Mesenchymal stem cell (in vitro differentiated cells and primary cell): ENCODE measurements at regions not wholly inside any gene's neighbourhood (a gene's known extent, or its start where the extent isn't known, plus 50 kb on each side); places are given as distances from the start of the nearest gene placed in this dataset.

ENCODE experiments used
- DNase-seq: peaks from one replicate; pipeline ENCODE4 v3.0.0-alpha.2; 2013
- H2AFZ ChIP-seq: one replicate; pipeline ENCODE4 v1.6.1; 2013; ENCODE audit warnings: low read depth, mild to moderate bottlenecking, control low read depth, inconsistent platforms, low read length, moderate library complexity
- H2AK5ac ChIP-seq: 2 replicates; pipeline ENCODE4 v1.6.1; 2013; ENCODE audit warnings: low read length, moderate library complexity, mild to moderate bottlenecking, inconsistent platforms; ENCODE audit not compliant: severe bottlenecking
- H2BK120ac ChIP-seq: one replicate; pipeline ENCODE4 v1.6.1; 2013; ENCODE audit warnings: low read depth, mild to moderate bottlenecking, inconsistent platforms, low read length, moderate library complexity
- H2BK12ac ChIP-seq, 2 experiments: one replicate each; pipeline ENCODE4 v1.6.1; 2013; ENCODE audit warnings: inconsistent platforms in 2 of 2, low read length in 2 of 2, mild to moderate bottlenecking in 2 of 2, moderate library complexity in 2 of 2, control low read depth in 1 of 2
- H2BK15ac ChIP-seq: one replicate; pipeline ENCODE4 v1.6.1; 2013; ENCODE audit warnings: mild to moderate bottlenecking, low read depth, inconsistent platforms; ENCODE audit not compliant: poor library complexity, severe bottlenecking
- H2BK5ac ChIP-seq: 2 replicates; pipeline ENCODE4 v1.6.1; 2013; ENCODE audit warnings: low read depth, mild to moderate bottlenecking, low read length, control low read depth, inconsistent platforms; ENCODE audit not compliant: poor library complexity, severe bottlenecking
- H3K14ac ChIP-seq, 2 experiments: one replicate each; pipeline ENCODE4 v1.6.1; 2013; ENCODE audit warnings: inconsistent platforms in 2 of 2, low read length in 2 of 2, control low read depth in 1 of 2, mild to moderate bottlenecking in 1 of 2, moderate library complexity in 1 of 2
- H3K18ac ChIP-seq, 2 experiments: one replicate each; pipeline ENCODE4 v1.6.1; 2013; ENCODE audit warnings: inconsistent platforms in 2 of 2, low read length in 2 of 2, control low read depth in 1 of 2, low read depth in 1 of 2, mild to moderate bottlenecking in 1 of 2
- H3K23ac ChIP-seq, 2 experiments: one replicate each; pipeline ENCODE4 v1.6.1; 2013; ENCODE audit warnings: inconsistent platforms in 2 of 2, low read length in 2 of 2, mild to moderate bottlenecking in 2 of 2, moderate library complexity in 2 of 2, control low read depth in 1 of 2
- H3K27ac ChIP-seq: 2 replicates; pipeline ENCODE4 v1.5.1; 2013; ENCODE audit warnings: mild to moderate bottlenecking, moderate library complexity, low read length, control low read depth, inconsistent platforms; ENCODE audit not compliant: poor library complexity, severe bottlenecking
- H3K27me3 ChIP-seq, 2 experiments: 2 replicates each; pipeline versions ENCODE4 v1.6.1 to v1.7.0; 2013; ENCODE audit warnings: low read length in 2 of 2, mild to moderate bottlenecking in 2 of 2, moderate library complexity in 2 of 2, control low read depth in 1 of 2, inconsistent platforms in 1 of 2; ENCODE audit not compliant: control insufficient read depth in 1 of 2, insufficient read depth in 1 of 2
- H3K36me3 ChIP-seq, 2 experiments: 2 replicates each; pipeline versions ENCODE4 v1.6.1 to v1.7.0; 2013; ENCODE audit warnings: low read length in 2 of 2, control low read depth in 1 of 2, inconsistent platforms in 1 of 2, low read depth in 1 of 2, mild to moderate bottlenecking in 1 of 2; ENCODE audit not compliant: insufficient read depth in 2 of 2, control insufficient read depth in 1 of 2
- H3K4ac ChIP-seq, 2 experiments: one replicate each; pipeline ENCODE4 v1.6.1; 2013; ENCODE audit warnings: inconsistent platforms in 2 of 2, low read length in 2 of 2, mild to moderate bottlenecking in 2 of 2, moderate library complexity in 2 of 2, control low read depth in 1 of 2, low read depth in 1 of 2
- H3K4me1 ChIP-seq: 2 replicates; pipeline ENCODE4 v1.6.1; 2013; ENCODE audit warnings: low read depth, low read length, control low read depth; ENCODE audit not compliant: control insufficient read depth, insufficient read depth
- H3K4me2 ChIP-seq: 2 replicates; pipeline ENCODE4 v1.6.1; 2013; ENCODE audit warnings: low read length, mild to moderate bottlenecking, inconsistent platforms; ENCODE audit not compliant: poor library complexity, severe bottlenecking
- H3K4me3 ChIP-seq, 2 experiments: 2 replicates each; pipeline versions ENCODE4 v1.5.1 to v1.7.0; 2013; ENCODE audit warnings: low read length in 2 of 2, mild to moderate bottlenecking in 2 of 2, control low read depth in 1 of 2, low read depth in 1 of 2; ENCODE audit not compliant: insufficient read depth in 1 of 2
- H3K79me1 ChIP-seq: replicated peaks from 2 replicates; pipeline ENCODE4 v1.6.1; 2013; ENCODE audit warnings: mild to moderate bottlenecking, control low read depth, low read length, inconsistent platforms; ENCODE audit not compliant: poor library complexity, severe bottlenecking
- H3K9ac ChIP-seq: 2 replicates; pipeline ENCODE4 v1.7.0; 2013; ENCODE audit warnings: mild to moderate bottlenecking, low read length, moderate library complexity
- H3K9me3 ChIP-seq: 2 replicates; pipeline ENCODE4 v1.7.0; 2013; ENCODE audit warnings: mild to moderate bottlenecking, low read length; ENCODE audit not compliant: control insufficient read depth
- H4K8ac ChIP-seq: one replicate; pipeline ENCODE4 v1.6.1; 2013; ENCODE audit warnings: inconsistent platforms, mild to moderate bottlenecking, low read length, moderate library complexity
- H4K91ac ChIP-seq: one replicate; pipeline ENCODE4 v1.6.1; 2013; ENCODE audit warnings: mild to moderate bottlenecking, low read length, inconsistent platforms
- WGBS: methylation state at CpG from one replicate; pipeline ENCODE4 v1.1.7; 2013; ENCODE audit warnings: mixed read lengths; 5-methylcytosine and 5-hydroxymethylcytosine counted together

- Histone ChIP-seq H2BK5ac (no peak overlapping the region), H2BK12ac (no peak overlapping the region), H3K23ac (no peak overlapping the region), H3K4me3 (no peak overlapping the region), H3K9ac (no peak overlapping the region), H3K18ac (no peak overlapping the region), H4K91ac (no peak overlapping the region), H2AFZ (no peak overlapping the region), H3K4me2 (no peak overlapping the region), H3K27ac (no peak overlapping the region), H3K14ac (no peak overlapping the region), H4K8ac (no peak overlapping the region), H3K4ac (no peak overlapping the region), H3K36me3 (no peaks in the 10 kb centered on the region), H3K79me1 (no peaks in the 10 kb centered on the region), H2BK120ac (no peak overlapping the region), H2BK15ac (no peak overlapping the region), H2AK5ac (no peak overlapping the region), H3K4me1 (no peaks in the 10 kb centered on the region), H3K27me3 (no peaks in the 10 kb centered on the region), H3K9me3 (no peaks in the 10 kb centered on the region)
- no peak for DNase-seq
- WGBS: 88% methylated on average over 3 of the region's 3 CpGs
Observed at GRCh38 chr6:91142154-91142553, 555.3 kb upstream of the MAP3K7 start.

GRCh38 chr6:91141346-91141745 lies 554.5 kb upstream of the MAP3K7 start:
- Histone ChIP-seq H3K4me2 (no peak overlapping the region), H3K4me3 (no peak overlapping the region), H3K18ac (no peak overlapping the region), H3K14ac (no peak overlapping the region), H2AK5ac (no peak overlapping the region), H2BK120ac (no peak overlapping the region), H2AFZ (no peak overlapping the region), H3K79me1 (no peaks in the 10 kb centered on the region), H2BK15ac (no peak overlapping the region), H3K9ac (no peak overlapping the region), H3K27ac (no peak overlapping the region), H3K4me1 (no peaks in the 10 kb centered on the region), H4K8ac (no peak overlapping the region), H3K36me3 (no peaks in the 10 kb centered on the region), H3K4ac (no peak overlapping the region), H3K27me3 (no peaks in the 10 kb centered on the region), H4K91ac (no peak overlapping the region), H3K9me3 (no peaks in the 10 kb centered on the region), H3K23ac (no peak overlapping the region), H2BK12ac (no peak overlapping the region), H2BK5ac (no peak overlapping the region)
- WGBS: 77% methylated on average over 3 of the region's 3 CpGs
- peak; percentile 9 for DNase-seq

DNA sequence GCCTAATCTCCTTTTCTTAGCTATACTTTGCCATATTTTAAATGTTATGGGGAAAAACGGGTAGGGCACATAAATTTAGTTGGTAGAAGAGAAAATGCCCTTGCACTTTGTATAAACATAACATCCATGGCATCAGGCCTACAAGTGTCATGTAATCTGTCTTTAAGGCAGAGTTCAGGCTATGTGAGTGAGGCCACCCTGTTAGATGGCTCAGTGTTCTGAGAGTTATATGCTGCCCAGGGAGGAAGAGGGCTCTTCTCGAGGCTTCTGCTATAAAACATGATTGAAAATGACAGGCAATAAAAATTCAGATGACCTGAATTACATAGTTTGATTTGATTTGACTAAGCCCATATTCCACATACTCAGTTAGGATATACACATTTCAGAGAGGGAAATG lies 553.6 kb upstream of the MAP3K7 start:
- H2AFZ ChIP-seq: no peak overlapping the region
- no peak overlapping the region for H3K18ac ChIP-seq
- H3K14ac ChIP-seq: no peak overlapping the region
- H3K23ac ChIP-seq: no peak overlapping the region
- H3K9me3 ChIP-seq: no peaks in the 10 kb centered on the region
- no CpG with 5 or more reads among the region's 2 CpGs for WGBS
- no peak overlapping the region for H3K4ac ChIP-seq
- H4K8ac ChIP-seq: no peak overlapping the region
- H3K36me3 ChIP-seq: no peaks in the 10 kb centered on the region
- no peak overlapping the region for H2BK5ac ChIP-seq
- H3K4me3 ChIP-seq: no peak overlapping the region
- H2BK12ac ChIP-seq: no peak overlapping the region
- H4K91ac ChIP-seq: no peak overlapping the region
- no peak for DNase-seq
- no peak overlapping the region for H3K27ac ChIP-seq
- H3K9ac ChIP-seq: no peak overlapping the region
- H3K4me1 ChIP-seq: no peaks in the 10 kb centered on the region
- H2BK120ac ChIP-seq: no peak overlapping the region
- no peak overlapping the region for H2BK15ac ChIP-seq
- H3K27me3 ChIP-seq: no peaks in the 10 kb centered on the region
- no peaks in the 10 kb centered on the region for H3K79me1 ChIP-seq
- H2AK5ac ChIP-seq: no peak overlapping the region
- H3K4me2 ChIP-seq: no peak overlapping the region

DNA sequence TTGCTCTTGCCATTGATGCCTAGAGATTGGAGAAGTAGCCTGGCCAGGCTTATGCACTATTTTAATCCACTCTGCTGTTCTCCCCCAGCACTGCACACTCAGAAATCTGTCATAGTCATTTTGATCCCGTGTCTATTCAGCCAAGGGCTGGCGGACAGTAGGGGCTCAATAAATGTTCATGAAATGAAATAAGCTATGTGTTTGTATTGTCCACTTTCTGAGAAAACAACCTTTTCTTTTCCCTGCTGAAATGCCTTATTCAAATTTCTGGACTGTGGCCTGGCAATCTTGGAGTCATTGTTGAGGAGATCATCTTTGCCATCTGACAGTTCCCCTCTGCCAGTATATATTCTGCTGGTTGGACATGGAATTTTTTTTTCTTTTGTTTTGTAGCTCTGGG lies 550.4 kb upstream of the MAP3K7 start:
- Histone ChIP-seq H3K18ac (no peak overlapping the region), H3K79me1 (no peaks in the 10 kb centered on the region), H3K4me1 (peaks cover 1% of the 10 kb centered on the region), H4K91ac (no peak overlapping the region), H3K14ac (no peak overlapping the region), H2AFZ (no peak overlapping the region), H2BK15ac (no peak overlapping the region), H3K27me3 (no peaks in the 10 kb centered on the region), H3K9me3 (no peaks in the 10 kb centered on the region), H2BK5ac (no peak overlapping the region), H2BK120ac (no peak overlapping the region), H3K27ac (no peak overlapping the region), H3K4ac (no peak overlapping the region), H3K4me3 (no peak overlapping the region), H3K9ac (no peak overlapping the region), H3K4me2 (no peak overlapping the region), H3K36me3 (no peaks in the 10 kb centered on the region), H2AK5ac (no peak overlapping the region), H2BK12ac (no peak overlapping the region), H4K8ac (no peak overlapping the region), H3K23ac (no peak overlapping the region)
- no CpG with 5 or more reads among the region's 2 CpGs for WGBS
- no peak for DNase-seq
